OCI-LY7 (cell line): ENCODE measurements at regions not wholly inside any gene's neighbourhood (a gene's known extent, or its start where the extent isn't known, plus 50 kb on each side); places are given as distances from the start of the nearest gene placed in this dataset.

Source experiments
- BruUV-seq: library from RNA; stranded (reverse); fragments of 400-500 nt; replicated peaks from 2 replicates; lab custom pipeline; 2021; lab: Mats Ljungman, UMichigan
- CTCF ChIA-PET: fragments of 300-600 bp; sonication (Branson Sonifier 250); formaldehyde crosslinking; loops from one replicate; lab custom pipeline; 2022; ENCODE audit warnings: antibody characterized with exemption; ENCODE audit not compliant: unreplicated experiment; lab: Charles Lee
- POLR2A ChIA-PET: fragments of 300-600 bp; sonication (Branson Sonifier 250); formaldehyde crosslinking; loops from one replicate; lab custom pipeline; 2022; ENCODE audit warnings: antibody characterized with exemption; lab: Charles Lee
- DNase-seq: peaks from one replicate; pipeline ENCODE4 v3.0.0-alpha.2; 2015; ENCODE audit warnings: low spot score
- H2AFZ ChIP-seq: fragments of 200-600 bp; sonication (generic), shearing (Covaris generic); 2 replicates; pipeline ENCODE4 v1.6.1; 2014; ENCODE audit warnings: mild to moderate bottlenecking, antibody characterized with exemption, low read length, moderate library complexity
- H3K27ac ChIP-seq: fragments of 200-600 bp; sonication (generic); 2 replicates; pipeline ENCODE4 v1.5.1; 2014; ENCODE audit warnings: mixed run types, low read depth, mild to moderate bottlenecking, moderate library complexity, low read length, inconsistent platforms; ENCODE audit not compliant: poor library complexity, severe bottlenecking
- H3K36me3 ChIP-seq: fragments of 200-600 bp; sonication (generic); 2 replicates; pipeline ENCODE4 v1.6.1; 2014; ENCODE audit warnings: mild to moderate bottlenecking, antibody characterized with exemption, low read length, moderate library complexity, mixed read lengths; ENCODE audit not compliant: insufficient read depth
- H3K4me1 ChIP-seq: fragments of 200-600 bp; sonication (generic); 2 replicates; pipeline ENCODE4 v1.5.1; 2014; ENCODE audit warnings: mild to moderate bottlenecking, low read length; ENCODE audit not compliant: insufficient read depth, poor library complexity, severe bottlenecking
- H3K4me2 ChIP-seq: fragments of 200-600 bp; sonication (generic); 2 replicates; pipeline ENCODE4 v1.6.1; 2014; ENCODE audit warnings: mild to moderate bottlenecking, low read length
- H3K4me3 ChIP-seq: fragments of 200-600 bp; sonication (generic); 2 replicates; pipeline ENCODE4 v1.5.1; 2014; ENCODE audit warnings: mild to moderate bottlenecking, low read depth, low read length; ENCODE audit not compliant: poor library complexity, severe bottlenecking
- H3K79me2 ChIP-seq: fragments of 200-600 bp; sonication (generic); 2 replicates; pipeline ENCODE4 v1.6.1; 2016; ENCODE audit warnings: low read depth, mild to moderate bottlenecking, low read length, moderate library complexity, mixed read lengths; ENCODE audit not compliant: insufficient read depth
- H3K9me2 ChIP-seq: fragments of 200-600 bp; sonication (generic); 2 replicates; pipeline ENCODE4 v1.6.1; 2016; ENCODE audit warnings: mild to moderate bottlenecking, low read length, mixed read lengths; ENCODE audit not compliant: insufficient read depth
- H3K9me3 ChIP-seq: fragments of 200-600 bp; sonication (generic); 2 replicates; pipeline ENCODE4 v1.6.1; 2014; ENCODE audit warnings: mild to moderate bottlenecking, mixed run types, low read length, mixed read lengths
- H4K20me1 ChIP-seq: fragments of 200-600 bp; sonication (generic); 2 replicates; pipeline ENCODE4 v1.6.1; 2014; ENCODE audit warnings: mild to moderate bottlenecking, antibody characterized with exemption, low read length, moderate library complexity, mixed read lengths; ENCODE audit not compliant: insufficient read depth
- EZH2phosphoT487 ChIP-seq: fragments of 200-600 bp; sonication (generic); IDR thresholded peaks from 2 replicates; pipeline ENCODE4 v1.6.1; 2018; ENCODE audit warnings: low read depth, borderline replicate concordance, mild to moderate bottlenecking, mixed run types, antibody characterized with exemption, low read length, moderate library complexity, mixed read lengths
- intact Hi-C: fragments of 100-400 bp; cut with micrococcal nuclease; formaldehyde crosslinking; loops from one replicate; pipeline ENCODE4 v1.10.0; 2022; ENCODE audit not compliant: unreplicated experiment
- TF ChIP-seq, protein P1 (sequence below): fragments of 200-600 bp; sonication (generic); conservative IDR thresholded peaks from 2 replicates; pipeline ENCODE4 v1.5.1; 2014; ENCODE audit warnings: mild to moderate bottlenecking, antibody characterized with exemption, low read length, moderate library complexity, mixed read lengths

DNA sequence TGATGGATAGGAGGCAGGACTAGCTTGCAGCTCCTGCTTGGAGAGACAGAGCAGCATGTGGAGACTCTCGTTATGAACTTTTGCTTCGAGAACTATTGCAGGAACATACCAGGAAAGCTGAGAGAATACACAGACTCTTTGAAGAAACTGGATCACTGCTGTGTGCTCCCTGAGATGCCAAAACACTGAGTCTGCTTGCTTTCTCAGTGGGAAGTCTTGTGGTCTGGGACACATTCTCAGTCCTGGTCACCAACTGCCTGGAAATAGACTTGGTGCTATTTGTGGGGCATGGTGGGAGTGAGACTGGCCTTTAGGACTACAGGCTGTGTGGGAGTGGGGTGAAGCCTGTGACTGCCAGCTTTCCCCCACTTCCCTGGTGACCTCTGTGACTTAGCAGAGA lies 252.6 kb downstream of the MED10 start:
- H3K79me2 ChIP-seq, result no peaks in the 10 kb centered on the region
- no peaks in the 10 kb centered on the region for H4K20me1 ChIP-seq
- H3K36me3 ChIP-seq, result no peaks in the 10 kb centered on the region
- no peak overlapping the region for H3K27ac ChIP-seq
- no peak overlapping the region for H3K4me3 ChIP-seq
- POLR2A ChIA-PET, result no interaction called here
- CTCF ChIA-PET, result no interaction called here
- DNase-seq, result no peak
- no TSS peak for BruUV-seq
- H3K9me2 ChIP-seq, result no peaks in the 10 kb centered on the region
- TF ChIP-seq, protein P1, sequence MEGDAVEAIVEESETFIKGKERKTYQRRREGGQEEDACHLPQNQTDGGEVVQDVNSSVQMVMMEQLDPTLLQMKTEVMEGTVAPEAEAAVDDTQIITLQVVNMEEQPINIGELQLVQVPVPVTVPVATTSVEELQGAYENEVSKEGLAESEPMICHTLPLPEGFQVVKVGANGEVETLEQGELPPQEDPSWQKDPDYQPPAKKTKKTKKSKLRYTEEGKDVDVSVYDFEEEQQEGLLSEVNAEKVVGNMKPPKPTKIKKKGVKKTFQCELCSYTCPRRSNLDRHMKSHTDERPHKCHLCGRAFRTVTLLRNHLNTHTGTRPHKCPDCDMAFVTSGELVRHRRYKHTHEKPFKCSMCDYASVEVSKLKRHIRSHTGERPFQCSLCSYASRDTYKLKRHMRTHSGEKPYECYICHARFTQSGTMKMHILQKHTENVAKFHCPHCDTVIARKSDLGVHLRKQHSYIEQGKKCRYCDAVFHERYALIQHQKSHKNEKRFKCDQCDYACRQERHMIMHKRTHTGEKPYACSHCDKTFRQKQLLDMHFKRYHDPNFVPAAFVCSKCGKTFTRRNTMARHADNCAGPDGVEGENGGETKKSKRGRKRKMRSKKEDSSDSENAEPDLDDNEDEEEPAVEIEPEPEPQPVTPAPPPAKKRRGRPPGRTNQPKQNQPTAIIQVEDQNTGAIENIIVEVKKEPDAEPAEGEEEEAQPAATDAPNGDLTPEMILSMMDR, result no peak
- TF ChIP-seq EZH2phosphoT487, result no peak
- intact Hi-C loops, result no loop called here
- no peak overlapping the region for H3K4me2 ChIP-seq
- no peaks in the 10 kb centered on the region for H3K4me1 ChIP-seq
- 0 out of 2 replicates have a peak, but pooled peaks cover 4% of the 10 kb centered on the region for H3K9me3 ChIP-seq
- H2AFZ ChIP-seq, result no peak overlapping the region

DNA sequence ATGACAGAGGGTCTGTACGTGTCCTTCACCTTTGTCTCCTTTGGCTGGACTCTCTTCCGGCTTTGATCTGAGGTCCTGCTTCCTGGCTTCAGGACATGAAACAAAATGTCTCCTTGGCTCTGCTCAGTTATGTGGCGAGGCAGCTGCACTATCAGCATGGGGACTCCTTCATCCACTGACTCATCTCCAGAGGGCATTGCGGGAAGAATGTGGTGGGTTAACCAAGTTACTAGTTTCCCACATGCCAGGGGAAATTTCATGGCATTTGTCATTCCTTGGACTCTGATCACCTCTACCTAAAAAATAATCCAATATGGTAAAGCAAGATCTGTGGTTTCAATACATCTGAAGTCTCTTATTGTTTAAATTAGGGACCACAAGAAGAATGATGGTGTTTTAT lies 259.7 kb downstream of the MED10 start:
- no TSS peak for BruUV-seq
- no peak overlapping the region for H3K4me3 ChIP-seq

DNA sequence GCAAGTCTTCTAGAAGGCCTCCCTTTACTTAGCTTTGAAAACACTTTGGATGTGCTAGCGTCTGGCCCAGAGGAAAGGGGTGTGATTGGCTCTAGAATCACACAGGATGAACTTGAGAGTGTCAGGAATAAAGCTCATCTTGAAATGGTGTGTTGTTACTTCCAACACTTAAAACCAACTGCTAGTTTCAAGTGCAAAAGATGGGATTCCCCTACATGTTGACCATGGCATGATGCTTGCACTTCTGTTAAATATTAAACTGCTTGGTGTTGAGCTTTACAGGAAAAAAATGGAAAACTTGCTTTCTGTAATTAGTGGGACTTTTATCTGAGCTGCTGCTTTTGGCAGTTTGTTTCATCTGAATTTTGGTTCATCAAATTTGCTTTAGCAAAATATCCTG lies 261.1 kb downstream of the MED10 start:
- no peaks in the 10 kb centered on the region for H3K9me3 ChIP-seq
- intact Hi-C loops, result no loop called here
- no peaks in the 10 kb centered on the region for H3K4me1 ChIP-seq
- no peak for DNase-seq
- H3K4me3 ChIP-seq, result no peak overlapping the region
- no peaks in the 10 kb centered on the region for H3K9me2 ChIP-seq
- no peaks in the 10 kb centered on the region for H4K20me1 ChIP-seq
- no peak overlapping the region for H2AFZ ChIP-seq
- no peaks in the 10 kb centered on the region for H3K79me2 ChIP-seq
- H3K27ac ChIP-seq, result no peak overlapping the region
- H3K4me2 ChIP-seq, result no peak overlapping the region
- no TSS peak for BruUV-seq
- POLR2A ChIA-PET, result interaction anchor here (1.6 kb wide), 1 partner anchor 12 kb away, joined by 5 read pairs; no protein-coding TSS in a partner anchor
- TF ChIP-seq EZH2phosphoT487, result no peak
- TF ChIP-seq, protein P1, result no peak
- no peaks in the 10 kb centered on the region for H3K36me3 ChIP-seq
- CTCF ChIA-PET, result no interaction called here

More for the DNA sequence above, 259.7 kb downstream of the MED10 start:
- ChIA-PET CTCF (no interaction called here), POLR2A (no interaction called here)
- Histone ChIP-seq H2AFZ (no peak overlapping the region), H4K20me1 (no peaks in the 10 kb centered on the region), H3K9me3 (no peaks in the 10 kb centered on the region), H3K36me3 (no peaks in the 10 kb centered on the region), H3K4me2 (no peak overlapping the region), H3K9me2 (no peaks in the 10 kb centered on the region), H3K4me1 (no peaks in the 10 kb centered on the region), H3K27ac (no peak overlapping the region), H3K79me2 (no peaks in the 10 kb centered on the region)
- TF ChIP-seq EZH2phosphoT487, result no peak
- TF ChIP-seq, protein P1, result no peak
- intact Hi-C loops, result no loop called here
- no peak for DNase-seq
